ENCODE measurements at regions not wholly inside any gene's neighbourhood (a gene's known extent, or its start where the extent isn't known, plus 50 kb on each side); places are given as distances from the start of the nearest gene placed in this dataset.

GRCh38 chr5:118529361-118530144 is 458.8 kb downstream of the DTWD2 start:
- Histone ChIP-seq H3K27ac (ENCODE audit: low read length) (no peak overlapping the region), H3K4me2 (ENCODE audit: low read length) (no peak overlapping the region), H4K20me1 (ENCODE audit: insufficient read depth) (no peaks in the 10 kb centered on the region), H3K9me3 (ENCODE audit: low read length) (no peaks in the 10 kb centered on the region), H3K4me3 (ENCODE audit: low read length) (no peak overlapping the region), H3K27me3 (ENCODE audit: insufficient read depth, low read depth, low read length) (no peaks in the 10 kb centered on the region), H3K79me2 (replicated peaks; ENCODE audit: insufficient read depth, low read length) (no peaks in the 10 kb centered on the region), H2AFZ (ENCODE audit: low read depth, low read length) (no peak overlapping the region), H3K9ac (ENCODE audit: low read length) (no peak overlapping the region), H3K36me3 (ENCODE audit: insufficient read depth, low read length) (no peaks in the 10 kb centered on the region), H3F3A (ENCODE audit: insufficient read depth, low read length, poor library complexity, severe bottlenecking) (no peaks in the 10 kb centered on the region), H3K9me2 (ENCODE audit: insufficient read depth, low read length) (no peaks in the 10 kb centered on the region)
- TF ChIP-seq SMC3 (conservative IDR thresholded peaks at IDR 0.05; ENCODE audit: poor library complexity) = no peak
- TF ChIP-seq, protein P1, sequence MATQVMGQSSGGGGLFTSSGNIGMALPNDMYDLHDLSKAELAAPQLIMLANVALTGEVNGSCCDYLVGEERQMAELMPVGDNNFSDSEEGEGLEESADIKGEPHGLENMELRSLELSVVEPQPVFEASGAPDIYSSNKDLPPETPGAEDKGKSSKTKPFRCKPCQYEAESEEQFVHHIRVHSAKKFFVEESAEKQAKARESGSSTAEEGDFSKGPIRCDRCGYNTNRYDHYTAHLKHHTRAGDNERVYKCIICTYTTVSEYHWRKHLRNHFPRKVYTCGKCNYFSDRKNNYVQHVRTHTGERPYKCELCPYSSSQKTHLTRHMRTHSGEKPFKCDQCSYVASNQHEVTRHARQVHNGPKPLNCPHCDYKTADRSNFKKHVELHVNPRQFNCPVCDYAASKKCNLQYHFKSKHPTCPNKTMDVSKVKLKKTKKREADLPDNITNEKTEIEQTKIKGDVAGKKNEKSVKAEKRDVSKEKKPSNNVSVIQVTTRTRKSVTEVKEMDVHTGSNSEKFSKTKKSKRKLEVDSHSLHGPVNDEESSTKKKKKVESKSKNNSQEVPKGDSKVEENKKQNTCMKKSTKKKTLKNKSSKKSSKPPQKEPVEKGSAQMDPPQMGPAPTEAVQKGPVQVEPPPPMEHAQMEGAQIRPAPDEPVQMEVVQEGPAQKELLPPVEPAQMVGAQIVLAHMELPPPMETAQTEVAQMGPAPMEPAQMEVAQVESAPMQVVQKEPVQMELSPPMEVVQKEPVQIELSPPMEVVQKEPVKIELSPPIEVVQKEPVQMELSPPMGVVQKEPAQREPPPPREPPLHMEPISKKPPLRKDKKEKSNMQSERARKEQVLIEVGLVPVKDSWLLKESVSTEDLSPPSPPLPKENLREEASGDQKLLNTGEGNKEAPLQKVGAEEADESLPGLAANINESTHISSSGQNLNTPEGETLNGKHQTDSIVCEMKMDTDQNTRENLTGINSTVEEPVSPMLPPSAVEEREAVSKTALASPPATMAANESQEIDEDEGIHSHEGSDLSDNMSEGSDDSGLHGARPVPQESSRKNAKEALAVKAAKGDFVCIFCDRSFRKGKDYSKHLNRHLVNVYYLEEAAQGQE (IDR thresholded peaks at IDR 0.05; ENCODE audit: borderline replicate concordance) = no peak
- no peak for TF ChIP-seq POLR2AphosphoS5 (IDR thresholded peaks at IDR 0.05)
- TF ChIP-seq RAD21 (conservative IDR thresholded peaks at IDR 0.05) = no peak
- TF ChIP-seq TAF1 (IDR thresholded peaks at IDR 0.05; ENCODE audit: low read depth) = no peak
- no peak for TF ChIP-seq EP300 (conservative IDR thresholded peaks at IDR 0.05; ENCODE audit: poor library complexity, severe bottlenecking)
- TF ChIP-seq, protein P2, sequence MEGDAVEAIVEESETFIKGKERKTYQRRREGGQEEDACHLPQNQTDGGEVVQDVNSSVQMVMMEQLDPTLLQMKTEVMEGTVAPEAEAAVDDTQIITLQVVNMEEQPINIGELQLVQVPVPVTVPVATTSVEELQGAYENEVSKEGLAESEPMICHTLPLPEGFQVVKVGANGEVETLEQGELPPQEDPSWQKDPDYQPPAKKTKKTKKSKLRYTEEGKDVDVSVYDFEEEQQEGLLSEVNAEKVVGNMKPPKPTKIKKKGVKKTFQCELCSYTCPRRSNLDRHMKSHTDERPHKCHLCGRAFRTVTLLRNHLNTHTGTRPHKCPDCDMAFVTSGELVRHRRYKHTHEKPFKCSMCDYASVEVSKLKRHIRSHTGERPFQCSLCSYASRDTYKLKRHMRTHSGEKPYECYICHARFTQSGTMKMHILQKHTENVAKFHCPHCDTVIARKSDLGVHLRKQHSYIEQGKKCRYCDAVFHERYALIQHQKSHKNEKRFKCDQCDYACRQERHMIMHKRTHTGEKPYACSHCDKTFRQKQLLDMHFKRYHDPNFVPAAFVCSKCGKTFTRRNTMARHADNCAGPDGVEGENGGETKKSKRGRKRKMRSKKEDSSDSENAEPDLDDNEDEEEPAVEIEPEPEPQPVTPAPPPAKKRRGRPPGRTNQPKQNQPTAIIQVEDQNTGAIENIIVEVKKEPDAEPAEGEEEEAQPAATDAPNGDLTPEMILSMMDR (IDR thresholded peaks at IDR 0.05; ENCODE audit: poor library complexity, severe bottlenecking) = no peak
- no peak for TF ChIP-seq MXI1 (conservative IDR thresholded peaks at IDR 0.05; ENCODE audit: poor library complexity, severe bottlenecking)
- TF ChIP-seq EZH2 (IDR thresholded peaks at IDR 0.05; ENCODE audit: borderline replicate concordance, insufficient read depth, low read length, poor library complexity, severe bottlenecking) = no peak

DNA sequence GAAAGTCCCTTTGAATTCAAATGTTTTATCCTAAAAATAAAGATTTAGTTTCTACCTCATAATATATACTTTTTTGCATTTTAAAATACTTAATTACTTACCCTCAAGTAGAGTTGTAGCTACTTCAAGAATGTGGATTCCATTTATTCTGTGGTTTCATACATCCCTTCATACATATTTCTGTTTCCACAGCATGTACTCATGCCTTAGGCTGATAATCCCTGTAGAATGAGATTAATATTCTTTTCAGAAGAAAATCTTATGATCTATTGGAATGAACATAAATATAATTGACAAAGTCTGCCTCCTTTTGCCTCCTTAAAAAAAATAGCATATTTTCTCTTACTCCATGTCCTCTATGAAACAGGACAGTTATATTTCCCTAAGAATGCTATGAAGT is 465.7 kb downstream of the DTWD2 start:
- Histone ChIP-seq H2AFZ (ENCODE audit: low read depth, low read length) (no peak overlapping the region), H3K9me3 (ENCODE audit: low read length) (no peaks in the 10 kb centered on the region), H3F3A (ENCODE audit: insufficient read depth, low read length, poor library complexity, severe bottlenecking) (no peaks in the 10 kb centered on the region), H3K4me3 (ENCODE audit: low read length) (no peak overlapping the region), H3K79me2 (replicated peaks; ENCODE audit: insufficient read depth, low read length) (no peaks in the 10 kb centered on the region), H3K9me2 (ENCODE audit: insufficient read depth, low read length) (no peaks in the 10 kb centered on the region), H3K27ac (ENCODE audit: low read length) (no peak overlapping the region), H3K4me2 (ENCODE audit: low read length) (no peak overlapping the region), H3K27me3 (ENCODE audit: insufficient read depth, low read depth, low read length) (no peaks in the 10 kb centered on the region), H4K20me1 (ENCODE audit: insufficient read depth) (no peaks in the 10 kb centered on the region), H3K36me3 (ENCODE audit: insufficient read depth, low read length) (no peaks in the 10 kb centered on the region), H3K9ac (ENCODE audit: low read length) (no peak overlapping the region)
- no peak for TF ChIP-seq MXI1 (conservative IDR thresholded peaks at IDR 0.05; ENCODE audit: poor library complexity, severe bottlenecking)
- no peak for TF ChIP-seq TAF1 (IDR thresholded peaks at IDR 0.05; ENCODE audit: low read depth)
- TF ChIP-seq EZH2 (IDR thresholded peaks at IDR 0.05; ENCODE audit: borderline replicate concordance, insufficient read depth, low read length, poor library complexity, severe bottlenecking) = no peak
